K562 (cell line): ENCODE measurements at regions not wholly inside any gene's neighbourhood (a gene's known extent, or its start where the extent isn't known, plus 50 kb on each side); places are given as distances from the start of the nearest gene placed in this dataset.
"Not testable (repeated sequence)": the region's sequence is repeated elsewhere in the genome, so short reads cannot be mapped to it uniquely, and the experiment has no call there.

Experiments used
- ATAC-seq: fragments of 200-7000 bp; cut with Tn5 transposase; 3 replicates; pipeline ENCODE4 v1.9.1; 2020; ENCODE audit warnings: moderate library complexity
- BruUV-seq: library from RNA; stranded (reverse); fragments of 400-500 nt; replicated peaks from 2 replicates; lab custom pipeline; 2021; lab: Mats Ljungman, UMichigan
- CTCF ChIA-PET: fragments of 300-600 bp; formaldehyde crosslinking; extraction: SDS; loops from one replicate; lab custom pipeline; 2021; ENCODE audit warnings: low intra/inter-chr PET ratio; lab: Yijun Ruan, JAX
- POLR2A ChIA-PET: fragments of 300-600, 350-650 bp; sonication (Branson Sonifier 250); formaldehyde crosslinking; extraction: SDS; loops from one replicate; lab custom pipeline; 2021; ENCODE audit warnings: antibody characterized with exemption, inconsistent platforms; lab: Yijun Ruan, JAX
- DNase-seq, 4 experiments: peaks; one replicate each; pipeline versions ENCODE4 v3.0.0 to v3.0.0-alpha.2; 2011 to 2018; ENCODE audit warnings: low spot score in 3 of 4, mixed read lengths in 3 of 4; ENCODE audit errors: extremely low read depth in 1 of 4
- FAIRE-seq: peaks from 2 replicates; lab custom pipeline; 2011; peaks lifted over from hg19 to GRCh38; lab: Jason Lieb, UNC
- H2AFZ ChIP-seq: 2 replicates; pipeline ENCODE4 v1.6.0; 2011; ENCODE audit warnings: low read depth, low read length, control low read depth, inconsistent platforms
- H3K27ac ChIP-seq: fragments of 200-600 bp; 3 replicates; pipeline ENCODE4 v1.8.0; 2011; ENCODE audit warnings: low read depth, mild to moderate bottlenecking, control low read depth, inconsistent platforms, low read length, moderate library complexity, mixed read lengths; ENCODE audit errors: extremely low read depth
- H3K27me3 ChIP-seq, 2 experiments: fragments of 300-600 bp in 1 of 2; 2 replicates in 1 of 2; 3 replicates in 1 of 2; pipeline versions ENCODE4 v1.6.0 to v1.8.0; 2011; ENCODE audit warnings: inconsistent platforms in 2 of 2, low read length in 2 of 2, mild to moderate bottlenecking in 1 of 2, mixed read lengths in 1 of 2, moderate library complexity in 1 of 2; ENCODE audit not compliant: control insufficient read depth in 2 of 2, insufficient read depth in 2 of 2
- H3K36me3 ChIP-seq: fragments of 300-600 bp; 3 replicates; pipeline ENCODE4 v1.8.0; 2011; ENCODE audit warnings: mild to moderate bottlenecking, low read length, inconsistent platforms; ENCODE audit not compliant: control insufficient read depth, insufficient read depth
- H3K4me1 ChIP-seq, 2 experiments: fragments of 200-600 bp in 1 of 2; replicated peaks in 1 of 2; 2 replicates in 1 of 2; 3 replicates in 1 of 2; pipeline versions ENCODE4 v1.5.1 to v1.8.0; 2011; ENCODE audit warnings: inconsistent platforms in 2 of 2, low read length in 2 of 2, mild to moderate bottlenecking in 1 of 2, mixed read lengths in 1 of 2, moderate library complexity in 1 of 2; ENCODE audit not compliant: control insufficient read depth in 2 of 2, insufficient read depth in 2 of 2
- H3K4me2 ChIP-seq: 2 replicates; pipeline ENCODE4 v1.6.1; 2011; ENCODE audit warnings: low read length, control low read depth, inconsistent platforms, mixed read lengths; ENCODE audit not compliant: insufficient read depth
- H3K4me3 ChIP-seq: fragments of 200-600 bp; sonication (generic), shearing (Covaris generic); 2 replicates; pipeline ENCODE4 v1.5.1; 2016; ENCODE audit warnings: control low read depth, inconsistent platforms
- H3K79me2 ChIP-seq: fragments of 200-600 bp; 3 replicates; pipeline ENCODE4 v1.8.0; 2011; ENCODE audit warnings: low read length, inconsistent platforms; ENCODE audit not compliant: control insufficient read depth, insufficient read depth
- H3K9ac ChIP-seq, 2 experiments: 2 replicates each; pipeline versions ENCODE4 v1.6.0 to v1.6.1; 2011; ENCODE audit warnings: low read depth in 2 of 2, low read length in 2 of 2, control low read depth in 1 of 2, inconsistent platforms in 1 of 2, mild to moderate bottlenecking in 1 of 2, mixed read lengths in 1 of 2; ENCODE audit not compliant: insufficient read depth in 1 of 2
- H3K9me1 ChIP-seq: one replicate; pipeline ENCODE4 v1.6.0; 2011; ENCODE audit warnings: inconsistent platforms, mild to moderate bottlenecking, low read length, moderate library complexity; ENCODE audit not compliant: control insufficient read depth, insufficient read depth
- H3K9me3 ChIP-seq: replicated peaks from 2 replicates; pipeline ENCODE4 v1.5.1; 2011; ENCODE audit warnings: low read depth, low read length, inconsistent platforms; ENCODE audit not compliant: control insufficient read depth, insufficient read depth
- H4K20me1 ChIP-seq: replicated peaks from 2 replicates; pipeline ENCODE4 v1.6.1; 2011; ENCODE audit warnings: low read length, inconsistent platforms, mixed read lengths; ENCODE audit not compliant: control insufficient read depth, insufficient read depth
- ARID1B ChIP-seq: fragments of 450-650 bp; IDR thresholded peaks from 2 replicates; pipeline ENCODE4 v1.6.1; 2016; ENCODE audit warnings: antibody characterized with exemption, mild to moderate bottlenecking, inconsistent platforms
- BACH1 ChIP-seq: fragments of 200-800 bp; sonication (Bioruptor generic); IDR thresholded peaks from 2 replicates; pipeline ENCODE4 v1.6.1; 2016; ENCODE audit warnings: missing genetic modification characterization, missing compliant biosample characterization
- FUS ChIP-seq: fragments of 200-400 bp; formaldehyde crosslinking; optimal IDR thresholded peaks from 2 replicates; pipeline ENCODE3; 2017; ENCODE audit warnings: low read depth, low read length
- HES1 ChIP-seq: fragments of 450-650 bp; IDR thresholded peaks from 2 replicates; pipeline ENCODE4 v1.6.1; 2016; ENCODE audit warnings: low read depth, mild to moderate bottlenecking, moderate library complexity
- IFI16 ChIP-seq: fragments of 250-450 bp; sonication (Bioruptor Pico); IDR thresholded peaks from 2 replicates; pipeline ENCODE4 v2.1.2; 2022; ENCODE audit warnings: mild to moderate bottlenecking, inconsistent platforms
- MTF1 ChIP-seq: fragments of 250-450 bp; sonication (Bioruptor Pico); IDR thresholded peaks from 2 replicates; pipeline ENCODE4 v1.9.0; 2021; ENCODE audit warnings: moderate library complexity, mild to moderate bottlenecking, inconsistent platforms, borderline replicate concordance
- PATZ1 ChIP-seq: fragments of 250-450 bp; sonication (Bioruptor Pico); IDR thresholded peaks from 2 replicates; pipeline ENCODE4 v1.5.0; 2020; ENCODE audit warnings: mild to moderate bottlenecking, borderline replicate concordance
- POU5F1 ChIP-seq: fragments of 150-350 bp; IDR thresholded peaks from 2 replicates; pipeline ENCODE4 v1.6.1; 2014; ENCODE audit warnings: borderline replicate concordance, low read length, low read depth, mild to moderate bottlenecking; ENCODE audit not compliant: partially characterized antibody
- RBM25 ChIP-seq: fragments of 200-400 bp; formaldehyde crosslinking; IDR thresholded peaks from 2 replicates; pipeline ENCODE4 v1.6.1; 2018; ENCODE audit warnings: low read length, low read depth, moderate library complexity; ENCODE audit not compliant: severe bottlenecking
- SIRT6 ChIP-seq: IDR thresholded peaks from one replicate; pipeline ENCODE4 v1.6.1; 2012; ENCODE audit warnings: low read depth, mild to moderate bottlenecking, control low read depth, inconsistent platforms, low read length, moderate library complexity
- TAL1 ChIP-seq: fragments of 450-650 bp; IDR thresholded peaks from 2 replicates; pipeline ENCODE4 v1.6.1; 2016; ENCODE audit warnings: mild to moderate bottlenecking
- TRIM28 ChIP-seq: fragments of 450-650 bp; IDR thresholded peaks from 2 replicates; pipeline ENCODE4 v1.6.1; 2017
- VEZF1 ChIP-seq: fragments of 200-800 bp; sonication (Bioruptor generic); IDR thresholded peaks from 2 replicates; pipeline ENCODE4 v1.6.1; 2017; ENCODE audit warnings: missing genetic modification characterization, missing compliant biosample characterization
- ZNF75A ChIP-seq: fragments of 450-650 bp; formaldehyde crosslinking; IDR thresholded peaks from 2 replicates; pipeline ENCODE4 v1.4.0; 2020; ENCODE audit warnings: mild to moderate bottlenecking
- WGBS: fragments of 100-300 bp; shearing (Covaris generic); methylation state at CpG from one replicate; pipeline ENCODE4 v1.1.6; 2016; ENCODE audit warnings: low coverage, mixed read lengths; ENCODE audit not compliant: insufficient coverage; ENCODE audit errors: missing lambda C conversion rate; 5-methylcytosine and 5-hydroxymethylcytosine counted together
- in situ Hi-C: fragments of 300-500 bp; cut with MboI; formaldehyde crosslinking; loops from 4 replicates; pipeline ENCODE4 v1.15.0; 2018; ENCODE audit warnings: inconsistent platforms, mixed read lengths
- intact Hi-C: fragments of 100-400 bp; cut with micrococcal nuclease; formaldehyde crosslinking; loops from 2 replicates; pipeline ENCODE4 v1.14.2; 2022

- H3K27me3 ChIP-seq, H3K4me2 ChIP-seq, BruUV-seq, H3K9me3 ChIP-seq, DNase-seq, H4K20me1 ChIP-seq, H3K27ac ChIP-seq, H3K4me3 ChIP-seq, H2AFZ ChIP-seq, H3K9ac ChIP-seq, POLR2A ChIA-PET, H3K9me1 ChIP-seq, H3K4me1 ChIP-seq, CTCF ChIA-PET, intact Hi-C loops, H3K36me3 ChIP-seq, H3K79me2 ChIP-seq, in situ Hi-C loops: not testable (repeated sequence)
- WGBS = 20% methylated on average over 1 of the region's 2 CpGs
- FAIRE-seq (peak; percentile 92), ATAC-seq (peak; percentile 49; the same call in 2 of the 3 replicates)
These were observed 56.2 kb upstream of the TFPI start for GRCh38 chr2:187610450-187610849.

- H3K36me3 ChIP-seq = no peaks in the 10 kb centered on the region
- H3K4me3 ChIP-seq = no peak overlapping the region
- no peaks in the 10 kb centered on the region for H3K27me3 ChIP-seq
- WGBS = 10% methylated on average over 1 of the region's 1 CpG
- H3K9ac ChIP-seq = no peak overlapping the region
- no TSS peak for BruUV-seq
- ATAC-seq (no peak), DNase-seq (no peak), FAIRE-seq (no peak)
- H3K79me2 ChIP-seq = no peaks in the 10 kb centered on the region
- no peak overlapping the region for H3K27ac ChIP-seq
- H4K20me1 ChIP-seq = no peaks in the 10 kb centered on the region
- CTCF ChIA-PET = no interaction called here
- H3K9me3 ChIP-seq = no peaks in the 10 kb centered on the region
- no peak overlapping the region for H3K4me2 ChIP-seq
- no peaks in the 10 kb centered on the region for H3K9me1 ChIP-seq
- H2AFZ ChIP-seq = no peak overlapping the region
- no peaks in the 10 kb centered on the region for H3K4me1 ChIP-seq
- POLR2A ChIA-PET = no interaction called here
- intact Hi-C loops (no loop called here), in situ Hi-C loops (no loop called here)
- TF ChIP-seq TAL1 (no peak), PATZ1 (CRISPR knock-in tag) (no peak), RBM25 (no peak), TRIM28 (no peak), POU5F1 (no peak), BACH1 (tag) (no peak), HES1 (no peak), VEZF1 (CRISPR knock-in tag) (no peak), ARID1B (no peak), FUS (no peak), SIRT6 (no peak), IFI16 (CRISPR knock-in tag) (no peak), ZNF75A (CRISPR knock-in tag) (no peak), MTF1 (no peak)
These were observed 58.6 kb upstream of the TFPI start for GRCh38 chr2:187612857-187613256.
